ENCODE measurements at regions not wholly inside any gene's neighbourhood (a gene's known extent, or its start where the extent isn't known, plus 50 kb on each side); places are given as distances from the start of the nearest gene placed in this dataset.

DNA sequence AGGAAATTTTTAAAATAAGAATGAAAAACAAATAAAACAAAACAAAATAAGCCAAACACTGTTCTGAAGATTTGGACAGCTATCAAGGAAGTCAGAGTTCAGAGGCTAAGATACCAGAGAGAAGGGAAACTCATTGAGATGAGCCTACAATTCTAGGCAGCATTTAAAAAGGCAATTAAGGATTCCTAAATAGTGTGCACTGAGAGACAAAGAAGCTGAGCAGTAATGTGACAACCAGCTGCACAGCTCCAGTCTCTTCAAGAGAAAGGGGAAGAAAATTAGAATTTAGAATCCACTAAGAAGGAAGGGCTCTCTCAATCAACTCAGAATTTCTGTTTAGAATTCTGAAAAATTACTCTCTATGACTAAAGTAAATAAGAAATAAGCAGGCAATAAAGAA, 246.7 kb upstream of the COX7C start:
- no peaks in the 10 kb centered on the region for H3K36me3 ChIP-seq (ENCODE audit: control insufficient read depth in 4 of 4, insufficient read depth in 3 of 4, low read depth in 1 of 4, low read length in 3 of 4)
- no peak for TF ChIP-seq SP1 (IDR thresholded peaks at IDR 0.05)
- no peak for TF ChIP-seq EGR1 (IDR thresholded peaks at IDR 0.05; ENCODE audit: low read depth in 2 of 2)
- no peak for TF ChIP-seq YY1 (IDR thresholded peaks at IDR 0.05)
- TF ChIP-seq GABPA (IDR thresholded peaks at IDR 0.05 in 1 of 2, conservative IDR thresholded peaks at IDR 0.05 in 1 of 2): no peak
- no peak for TF ChIP-seq HNF4A (conservative IDR thresholded peaks at IDR 0.05)
- TF ChIP-seq, protein P1, sequence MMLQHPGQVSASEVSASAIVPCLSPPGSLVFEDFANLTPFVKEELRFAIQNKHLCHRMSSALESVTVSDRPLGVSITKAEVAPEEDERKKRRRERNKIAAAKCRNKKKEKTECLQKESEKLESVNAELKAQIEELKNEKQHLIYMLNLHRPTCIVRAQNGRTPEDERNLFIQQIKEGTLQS (IDR thresholded peaks at IDR 0.05): no peak
- TF ChIP-seq HNF4G (IDR thresholded peaks at IDR 0.05): no peak
- TF ChIP-seq, protein P2, sequence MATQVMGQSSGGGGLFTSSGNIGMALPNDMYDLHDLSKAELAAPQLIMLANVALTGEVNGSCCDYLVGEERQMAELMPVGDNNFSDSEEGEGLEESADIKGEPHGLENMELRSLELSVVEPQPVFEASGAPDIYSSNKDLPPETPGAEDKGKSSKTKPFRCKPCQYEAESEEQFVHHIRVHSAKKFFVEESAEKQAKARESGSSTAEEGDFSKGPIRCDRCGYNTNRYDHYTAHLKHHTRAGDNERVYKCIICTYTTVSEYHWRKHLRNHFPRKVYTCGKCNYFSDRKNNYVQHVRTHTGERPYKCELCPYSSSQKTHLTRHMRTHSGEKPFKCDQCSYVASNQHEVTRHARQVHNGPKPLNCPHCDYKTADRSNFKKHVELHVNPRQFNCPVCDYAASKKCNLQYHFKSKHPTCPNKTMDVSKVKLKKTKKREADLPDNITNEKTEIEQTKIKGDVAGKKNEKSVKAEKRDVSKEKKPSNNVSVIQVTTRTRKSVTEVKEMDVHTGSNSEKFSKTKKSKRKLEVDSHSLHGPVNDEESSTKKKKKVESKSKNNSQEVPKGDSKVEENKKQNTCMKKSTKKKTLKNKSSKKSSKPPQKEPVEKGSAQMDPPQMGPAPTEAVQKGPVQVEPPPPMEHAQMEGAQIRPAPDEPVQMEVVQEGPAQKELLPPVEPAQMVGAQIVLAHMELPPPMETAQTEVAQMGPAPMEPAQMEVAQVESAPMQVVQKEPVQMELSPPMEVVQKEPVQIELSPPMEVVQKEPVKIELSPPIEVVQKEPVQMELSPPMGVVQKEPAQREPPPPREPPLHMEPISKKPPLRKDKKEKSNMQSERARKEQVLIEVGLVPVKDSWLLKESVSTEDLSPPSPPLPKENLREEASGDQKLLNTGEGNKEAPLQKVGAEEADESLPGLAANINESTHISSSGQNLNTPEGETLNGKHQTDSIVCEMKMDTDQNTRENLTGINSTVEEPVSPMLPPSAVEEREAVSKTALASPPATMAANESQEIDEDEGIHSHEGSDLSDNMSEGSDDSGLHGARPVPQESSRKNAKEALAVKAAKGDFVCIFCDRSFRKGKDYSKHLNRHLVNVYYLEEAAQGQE (IDR thresholded peaks at IDR 0.05): no peak
- no peak for TF ChIP-seq TAF1 (conservative IDR thresholded peaks at IDR 0.05)
- no peak for TF ChIP-seq ZBTB33 (IDR thresholded peaks at IDR 0.05)
- TF ChIP-seq FOXA1 (IDR thresholded peaks at IDR 0.05): no peak
- no peak for TF ChIP-seq MAX (IDR thresholded peaks at IDR 0.05)
- no peak for TF ChIP-seq RXRA (IDR thresholded peaks at IDR 0.05)

GRCh38 chr5:86374611-86375010, 243.1 kb upstream of the COX7C start:
- Histone ChIP-seq H3K9ac (ENCODE audit: low read depth in 1 of 2, low read length in 2 of 2) (no peak overlapping the region), H3K27ac (ENCODE audit: low read depth in 1 of 2, low read length in 2 of 2) (no peak overlapping the region)

More for the DNA sequence above, 246.7 kb upstream of the COX7C start:
- Histone ChIP-seq H3K4me1 (ENCODE audit: control insufficient read depth in 4 of 4, insufficient read depth in 4 of 4, low read length in 3 of 4) (no peaks in the 10 kb centered on the region), H3K9me3 (ENCODE audit: control insufficient read depth in 4 of 4, low read length in 3 of 4) (peaks cover 0 to 3% (median 0%) of the 10 kb centered on the region in 4 donors), H3K27me3 (ENCODE audit: control insufficient read depth in 4 of 4, insufficient read depth in 4 of 4, low read length in 3 of 4) (no peaks in the 10 kb centered on the region), H3K27ac (ENCODE audit: low read depth in 1 of 2, low read length in 2 of 2) (no peak overlapping the region), H3K4me3 (ENCODE audit: low read depth in 1 of 3, low read length in 3 of 3) (no peak overlapping the region), H3K9ac (ENCODE audit: low read depth in 1 of 2, low read length in 2 of 2) (no peak overlapping the region)
- no peak for DNase-seq (ENCODE audit: low spot score)

More at GRCh38 chr5:86374611-86375010, 243.1 kb upstream of the COX7C start:
- whole genome bisulfite sequencing: 84% methylated on average over 3 of the region's 3 CpGs
- Histone ChIP-seq H3K36me3 (ENCODE audit: control insufficient read depth in 4 of 4, insufficient read depth in 3 of 4, low read depth in 1 of 4, low read length in 3 of 4) (no peaks in the 10 kb centered on the region), H3K4me1 (ENCODE audit: control insufficient read depth in 4 of 4, insufficient read depth in 4 of 4, low read length in 3 of 4) (no peaks in the 10 kb centered on the region), H3K9me3 (ENCODE audit: control insufficient read depth in 4 of 4, low read length in 3 of 4) (peaks cover 0 to 3% (median 0%) of the 10 kb centered on the region in 4 donors), H3K27me3 (ENCODE audit: control insufficient read depth in 4 of 4, insufficient read depth in 4 of 4, low read length in 3 of 4) (no peaks in the 10 kb centered on the region), H3K4me3 (ENCODE audit: low read depth in 1 of 3, low read length in 3 of 3) (no peak overlapping the region)
- DNase-seq (ENCODE audit: low spot score): no peak
- TF ChIP-seq SP1 (IDR thresholded peaks at IDR 0.05) (no peak), RAD21 (IDR thresholded peaks at IDR 0.05) (no peak), YY1 (IDR thresholded peaks at IDR 0.05) (no peak), HNF4G (IDR thresholded peaks at IDR 0.05) (no peak), EGR1 (IDR thresholded peaks at IDR 0.05; ENCODE audit: low read depth in 2 of 2) (no peak), FOXA2 (IDR thresholded peaks at IDR 0.05) (no peak), FOXA1 (IDR thresholded peaks at IDR 0.05) (no peak), RXRA (IDR thresholded peaks at IDR 0.05) (no peak)

Data from liver (tissue), 7 donors.